Hematopoietic multipotent progenitor cell treated with erythropoietin and hydrocortisone succinate and interleukin-3 and kit ligand, for 6 days (in vitro differentiated cells): ENCODE measurements at regions not wholly inside any gene's neighbourhood (a gene's known extent, or its start where the extent isn't known, plus 50 kb on each side); places are given as distances from the start of the nearest gene placed in this dataset.

Source experiments
- DNase-seq: peaks from one replicate; pipeline ENCODE4 v3.0.0-alpha.2; 2015

DNA sequence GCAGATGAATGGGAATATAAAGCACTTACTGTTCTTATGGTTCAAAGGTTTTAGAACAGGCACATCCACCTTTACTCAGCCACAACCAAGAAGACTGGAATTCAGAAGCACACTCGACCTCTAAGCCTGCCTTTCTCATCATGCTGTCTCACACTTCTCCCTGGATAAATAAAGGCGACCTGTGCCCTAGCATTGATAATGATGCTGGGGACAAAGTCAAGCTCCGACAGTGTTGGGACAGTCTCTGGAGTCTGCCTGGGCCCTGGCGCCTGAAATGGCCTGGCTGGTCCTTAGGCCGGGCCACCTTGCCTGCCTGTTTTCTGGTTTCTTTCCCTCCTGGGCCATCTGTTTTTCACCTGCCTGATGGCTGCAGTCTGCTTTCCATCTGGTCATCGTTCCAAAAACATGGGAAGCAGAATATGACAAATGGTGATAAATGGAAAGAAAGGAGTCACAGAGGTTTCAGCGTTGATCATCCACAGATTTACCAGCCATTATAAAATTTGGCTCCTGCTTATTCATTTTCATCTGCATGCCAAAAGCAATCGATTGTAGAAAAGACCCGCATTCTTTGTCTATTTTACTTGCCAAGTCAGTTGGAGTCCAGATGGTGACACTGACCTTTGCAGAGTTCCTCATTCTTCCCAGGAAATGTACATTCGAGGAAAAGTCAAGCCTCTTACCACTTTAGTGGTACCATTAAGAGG lies 91.2 kb upstream of the KCNJ15 start:
- no peak for DNase-seq

DNA sequence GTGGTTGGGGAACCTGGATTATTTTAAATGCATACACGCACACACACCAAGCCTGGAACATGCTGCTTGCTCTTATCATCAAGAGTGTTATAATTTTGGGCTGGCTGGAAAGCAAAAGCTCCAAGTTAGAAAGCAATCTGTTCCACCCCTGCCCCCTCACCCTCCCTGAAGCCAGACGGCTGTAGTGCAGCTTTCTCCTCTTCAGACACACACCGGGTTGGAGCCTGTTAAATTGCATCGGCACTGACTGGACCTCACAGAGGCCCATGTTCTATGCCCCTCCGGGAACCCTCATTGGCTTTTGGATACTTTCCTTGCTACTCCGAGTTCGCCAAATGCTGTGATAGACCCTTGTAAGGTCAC lies 90.6 kb upstream of the KCNJ15 start:
- no peak for DNase-seq

DNA sequence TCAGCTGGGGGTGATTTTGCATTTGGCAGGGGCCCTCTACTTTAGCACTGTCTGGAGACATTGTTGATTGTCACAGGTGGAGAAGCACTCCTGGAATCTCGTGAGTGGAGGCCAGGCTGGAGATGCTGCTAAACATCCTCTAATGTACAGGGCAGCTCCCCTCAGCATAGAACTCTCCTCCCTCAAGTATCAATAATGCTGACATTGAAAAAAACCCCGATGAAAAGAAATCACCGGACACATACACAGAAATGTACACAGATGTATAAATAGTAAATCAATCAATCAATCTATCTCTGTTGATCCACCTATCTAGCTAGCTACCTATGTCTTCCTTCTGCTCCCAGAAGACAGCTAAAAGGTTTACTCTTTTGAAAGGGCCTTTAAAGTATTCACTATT lies 89.4 kb upstream of the KCNJ15 start:
- DNase-seq: no peak

- DNase-seq: peak; percentile 24
Observed at GRCh38 chr21:38170283-38170682, 86.5 kb upstream of the KCNJ15 start.

DNA sequence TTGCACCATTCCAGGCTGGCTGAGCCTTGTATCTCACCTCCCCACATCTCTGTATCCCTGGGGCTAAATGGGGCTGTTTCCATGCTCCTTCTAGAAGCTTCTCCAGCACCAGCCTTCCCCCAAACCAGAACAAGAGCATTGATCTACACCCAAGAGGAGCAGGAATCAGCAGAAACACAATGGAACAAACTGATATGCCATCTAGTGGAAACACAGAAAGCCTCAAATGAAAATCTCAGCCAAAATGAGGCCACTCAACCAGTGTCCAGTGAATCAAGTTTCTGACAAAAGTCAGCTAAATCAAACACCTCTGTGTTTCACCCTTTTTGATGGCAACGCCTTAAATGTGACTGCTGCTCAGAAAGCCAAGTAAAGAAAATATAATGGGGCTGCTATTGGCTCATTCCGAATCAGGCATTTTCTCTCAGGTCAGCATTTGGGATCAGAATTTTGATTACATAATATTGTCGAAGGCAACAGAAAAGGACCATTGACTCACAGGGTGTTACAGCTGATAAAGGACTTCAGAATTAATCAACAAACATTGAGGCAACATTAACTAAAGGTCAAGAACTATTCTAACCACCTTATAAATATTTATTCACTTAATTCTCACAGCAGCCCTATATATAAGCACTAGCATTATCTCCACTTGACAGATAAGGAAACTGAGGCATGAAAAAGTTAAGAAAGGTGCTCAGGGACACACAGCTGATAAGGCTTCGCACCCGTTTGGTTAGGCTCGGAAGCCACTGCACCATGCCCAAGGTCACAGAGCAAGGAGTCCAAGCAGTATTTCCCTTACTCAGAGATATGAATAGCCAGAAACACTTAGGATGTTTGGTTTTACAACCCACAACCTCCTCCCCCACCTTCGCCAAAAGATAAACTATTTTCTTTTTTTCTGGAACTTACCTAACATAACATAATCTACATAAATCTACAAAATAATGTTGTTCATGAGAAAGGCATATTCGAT lies 85.8 kb upstream of the KCNJ15 start:
- no peak for DNase-seq

- no peak for DNase-seq
Observed at GRCh38 chr21:38171723-38172344, 85.0 kb upstream of the KCNJ15 start.

DNA sequence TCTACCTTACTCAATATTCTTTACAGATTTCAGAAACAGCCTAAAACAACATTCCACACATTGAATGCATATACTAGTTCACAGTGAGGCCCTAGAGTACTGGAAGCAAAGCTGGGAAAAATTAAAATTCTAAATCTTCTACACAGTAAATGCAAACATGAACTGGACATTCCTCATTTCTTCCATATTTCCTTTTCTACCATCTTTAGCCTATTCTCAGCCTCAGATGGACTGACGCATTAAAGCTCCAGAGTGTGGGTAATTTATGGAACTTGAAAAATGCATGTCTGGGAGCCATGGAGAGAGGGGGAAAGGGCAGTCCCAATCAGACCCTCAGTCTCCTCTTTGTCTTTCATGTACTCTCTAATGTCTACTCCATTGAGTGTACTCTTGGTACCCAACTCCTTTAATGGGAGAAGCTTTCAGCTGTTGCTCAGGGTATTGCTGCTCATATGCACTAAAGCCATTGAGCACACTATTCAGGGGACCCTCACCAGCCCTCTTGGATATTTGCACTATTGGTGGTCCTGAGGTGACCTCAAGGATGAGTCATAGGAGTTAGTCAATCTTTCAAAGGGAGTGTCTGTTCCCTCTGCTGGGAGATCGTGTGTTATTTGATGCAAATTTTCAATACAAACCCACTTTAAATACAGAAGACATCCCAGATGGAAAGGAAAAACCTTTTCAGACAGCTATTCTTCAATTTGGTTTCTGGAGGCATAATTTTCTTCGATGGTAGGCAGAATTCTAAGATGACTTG lies 83.3 kb upstream of the KCNJ15 start:
- DNase-seq: no peak

DNA sequence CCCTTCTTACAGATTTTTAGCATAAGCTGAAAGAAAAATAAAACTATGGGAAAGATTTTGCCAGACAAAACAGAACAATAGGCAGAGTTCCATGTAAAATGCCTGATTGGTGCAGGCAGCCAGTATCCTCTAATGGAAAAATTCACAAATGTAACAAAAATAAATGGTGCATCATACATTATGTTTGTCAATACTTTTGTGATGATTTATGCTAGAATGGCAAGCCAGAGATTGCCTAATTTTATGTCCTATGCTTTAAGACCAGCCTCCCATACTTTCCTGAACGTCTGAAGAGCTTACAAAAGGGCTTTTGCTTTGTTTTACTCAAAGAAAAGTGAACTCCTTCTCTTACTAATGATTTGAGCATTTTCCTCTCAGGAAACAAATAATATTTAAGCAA lies 81.5 kb upstream of the KCNJ15 start:
- no peak for DNase-seq

- no peak for DNase-seq
Observed at GRCh38 chr21:38177919-38178652, 78.7 kb upstream of the KCNJ15 start.

- DNase-seq: peak; percentile 5
Observed at GRCh38 chr21:38178653-38179470, 77.9 kb upstream of the KCNJ15 start.

- no peak for DNase-seq
Observed at GRCh38 chr21:38179511-38179910, 77.3 kb upstream of the KCNJ15 start.

DNA sequence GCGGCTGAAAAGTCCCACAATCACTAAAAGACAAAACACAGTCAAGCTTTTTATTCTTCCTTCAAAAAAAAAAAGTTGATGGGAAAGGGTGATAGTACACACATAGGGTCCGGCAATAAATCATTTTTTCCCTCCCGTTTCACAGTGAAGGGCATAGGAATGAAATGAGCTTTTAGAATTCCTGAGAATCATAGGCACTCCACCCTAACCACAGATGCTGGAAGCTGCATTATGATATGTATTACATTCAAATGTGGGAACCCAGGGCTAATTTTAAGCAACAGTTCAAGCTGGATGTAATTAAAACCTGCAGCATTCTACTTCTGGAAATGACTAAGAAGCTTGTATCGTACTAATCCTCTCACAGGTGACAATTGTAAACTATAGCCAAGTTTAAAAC lies 75.7 kb upstream of the KCNJ15 start:
- no peak for DNase-seq

GRCh38 chr21:38182370-38182985 lies 74.3 kb upstream of the KCNJ15 start:
- DNase-seq: no peak

DNA sequence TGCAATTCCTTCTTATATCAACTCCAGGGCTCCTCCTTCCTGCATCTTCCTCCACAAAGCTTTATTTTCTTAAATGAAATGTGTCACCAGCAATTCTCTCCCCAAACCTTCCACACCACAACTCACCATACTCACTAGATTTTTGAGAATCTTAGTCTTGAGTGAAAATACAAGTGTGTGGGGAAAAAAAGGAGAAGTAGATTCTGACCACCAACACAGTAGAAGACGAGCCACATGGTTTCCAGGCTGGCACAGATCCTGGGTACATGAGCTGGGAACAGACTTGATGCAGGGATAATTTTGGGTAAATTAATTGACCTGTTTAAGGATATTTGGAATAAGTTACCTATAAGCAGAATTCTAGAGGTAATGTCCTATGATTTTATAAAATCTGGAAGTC lies 72.8 kb upstream of the KCNJ15 start:
- peak; percentile 11 for DNase-seq

- DNase-seq: no peak
Observed at GRCh38 chr21:38186661-38187270, 70.0 kb upstream of the KCNJ15 start.

- no peak for DNase-seq
Observed at GRCh38 chr21:38188037-38188436, 68.8 kb upstream of the KCNJ15 start.

GRCh38 chr21:38196036-38196435 lies 60.8 kb upstream of the KCNJ15 start:
- no peak for DNase-seq

- no peak for DNase-seq
Observed at GRCh38 chr21:38202811-38203210, 54.0 kb upstream of the KCNJ15 start.

- no peak for DNase-seq
Observed at GRCh38 chr21:38203229-38203628, 53.6 kb upstream of the KCNJ15 start.

DNA sequence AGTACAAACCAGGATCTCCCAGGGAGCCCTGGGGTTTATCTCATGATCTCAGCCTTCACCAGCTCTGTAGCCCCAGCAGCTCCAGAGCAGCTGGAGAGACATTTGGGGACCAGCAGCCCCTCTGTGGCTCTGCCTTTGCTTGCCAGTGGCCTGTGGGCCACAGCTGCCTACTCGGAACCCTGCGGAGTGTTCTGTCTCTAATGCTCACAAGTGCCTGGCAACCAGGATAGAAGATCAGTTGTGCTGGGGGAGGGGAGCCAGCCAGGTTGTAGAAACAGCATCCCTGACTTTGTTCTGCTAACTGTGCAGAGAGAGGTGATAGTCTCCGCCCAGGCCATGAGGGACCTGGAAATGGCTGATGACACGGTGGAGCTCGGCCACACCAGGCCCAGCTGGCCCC lies 50.9 kb upstream of the KCNJ15 start:
- no peak for DNase-seq
